ENCODE measurements at regions not wholly inside any gene's neighbourhood (a gene's known extent, or its start where the extent isn't known, plus 50 kb on each side); places are given as distances from the start of the nearest gene placed in this dataset.
"Not testable (repeated sequence)": the region's sequence is repeated elsewhere in the genome, so short reads cannot be mapped to it uniquely, and the experiment has no call there.

DNA sequence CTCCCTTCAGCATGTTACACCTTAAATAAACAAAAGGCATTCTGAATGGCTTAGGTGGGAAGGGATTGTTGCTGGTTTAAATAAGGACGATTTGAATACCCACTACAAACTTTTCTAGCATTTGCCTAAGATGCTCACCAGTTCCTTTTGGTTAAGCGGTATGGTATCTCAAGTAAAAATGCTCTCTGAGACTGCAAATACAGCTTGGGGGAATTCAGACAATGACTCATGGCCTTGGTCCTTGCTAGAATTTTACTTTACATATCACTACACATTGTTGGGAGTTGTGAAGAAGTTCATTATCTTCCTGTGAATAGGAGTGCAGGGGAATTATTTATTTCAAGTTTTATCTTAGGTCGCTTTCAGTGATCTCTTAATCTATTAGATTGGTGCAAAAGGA, 670.7 kb downstream of the UTRN start:
- Histone ChIP-seq H3K9me3 (ENCODE audit: control insufficient read depth, insufficient read depth, low read length) (no peaks in the 10 kb centered on the region), H3K4me1 (ENCODE audit: control insufficient read depth, insufficient read depth, low read length) (peaks cover 37% of the 10 kb centered on the region), H3K27me3 (ENCODE audit: control insufficient read depth, insufficient read depth, low read length) (no peaks in the 10 kb centered on the region), H3K36me3 (ENCODE audit: control insufficient read depth, insufficient read depth, low read length) (no peaks in the 10 kb centered on the region), H3K27ac (ENCODE audit: low read depth, low read length) (no peak overlapping the region), H3K9ac (ENCODE audit: low read depth, low read length) (no peak overlapping the region), H3K4me3 (ENCODE audit: low read depth, low read length) (no peak overlapping the region)

DNA sequence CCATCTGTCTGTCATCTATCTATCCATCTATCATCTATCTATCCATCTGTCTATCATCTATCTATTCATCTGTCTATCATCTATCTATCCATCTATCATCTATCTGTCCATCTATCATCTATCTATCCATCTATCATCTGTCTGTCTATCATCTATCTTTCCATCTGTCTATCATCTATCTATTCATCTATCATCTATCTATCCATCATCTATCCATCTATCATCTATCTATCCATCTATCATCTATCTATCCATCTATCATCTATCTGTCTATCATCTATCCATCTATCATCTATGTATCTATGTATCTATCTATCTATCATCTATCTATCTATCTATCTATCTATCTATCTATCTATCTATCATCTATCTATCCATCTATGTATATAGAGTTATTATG, 671.6 kb downstream of the UTRN start:
- not testable (repeated sequence) for H3K27ac ChIP-seq (ENCODE audit: low read depth, low read length); H3K4me3 ChIP-seq (ENCODE audit: low read depth, low read length); H3K27me3 ChIP-seq (ENCODE audit: control insufficient read depth, insufficient read depth, low read length); H3K9ac ChIP-seq (ENCODE audit: low read depth, low read length); H3K36me3 ChIP-seq (ENCODE audit: control insufficient read depth, insufficient read depth, low read length); H3K9me3 ChIP-seq (ENCODE audit: control insufficient read depth, insufficient read depth, low read length)
- H3K4me1 ChIP-seq (ENCODE audit: control insufficient read depth, insufficient read depth, low read length) = peaks cover 29% of the 10 kb centered on the region

- Histone ChIP-seq H3K4me1 (ENCODE audit: control insufficient read depth, insufficient read depth, low read length) (peaks cover 22% of the 10 kb centered on the region), H3K9me3 (ENCODE audit: control insufficient read depth, insufficient read depth, low read length) (no peaks in the 10 kb centered on the region), H3K36me3 (ENCODE audit: control insufficient read depth, insufficient read depth, low read length) (no peaks in the 10 kb centered on the region), H3K9ac (ENCODE audit: low read depth, low read length) (no peak overlapping the region), H3K4me3 (ENCODE audit: low read depth, low read length) (no peak overlapping the region), H3K27me3 (ENCODE audit: control insufficient read depth, insufficient read depth, low read length) (no peaks in the 10 kb centered on the region), H3K27ac (ENCODE audit: low read depth, low read length) (no peak overlapping the region)
Measured at GRCh38 chr6:144957236-144957937, 672.3 kb downstream of the UTRN start.

DNA sequence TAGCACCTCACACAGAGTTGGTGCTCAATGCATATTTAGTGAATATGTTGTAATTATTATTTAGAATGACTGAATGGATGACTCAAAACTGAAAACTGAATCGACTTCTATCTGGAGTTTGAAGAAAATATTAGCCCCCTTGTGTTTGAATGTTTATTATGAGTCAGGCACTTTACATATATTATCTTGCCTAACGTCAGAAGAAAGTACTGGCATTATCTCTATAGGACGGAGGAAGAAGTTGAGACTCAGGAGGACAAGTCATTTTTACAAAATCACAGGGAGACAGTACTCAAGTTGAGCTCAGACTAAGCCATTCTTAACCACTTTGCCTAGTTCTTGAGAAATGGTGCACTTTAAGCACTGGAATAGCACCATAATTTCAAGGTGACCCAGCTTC, 684.0 kb downstream of the UTRN start:
- Histone ChIP-seq H3K27ac (ENCODE audit: low read depth, low read length) (no peak overlapping the region), H3K4me3 (ENCODE audit: low read depth, low read length) (no peak overlapping the region), H3K4me1 (ENCODE audit: control insufficient read depth, insufficient read depth, low read length) (0 out of 2 replicates have a peak, but pooled peaks cover 5% of the 10 kb centered on the region), H3K27me3 (ENCODE audit: control insufficient read depth, insufficient read depth, low read length) (no peaks in the 10 kb centered on the region), H3K9me3 (ENCODE audit: control insufficient read depth, insufficient read depth, low read length) (no peaks in the 10 kb centered on the region), H3K9ac (ENCODE audit: low read depth, low read length) (no peak overlapping the region), H3K36me3 (ENCODE audit: control insufficient read depth, insufficient read depth, low read length) (no peaks in the 10 kb centered on the region)

GRCh38 chr6:144969602-144970272, 684.6 kb downstream of the UTRN start:
- Histone ChIP-seq H3K27ac (ENCODE audit: low read depth, low read length) (no peak overlapping the region), H3K27me3 (ENCODE audit: control insufficient read depth, insufficient read depth, low read length) (no peaks in the 10 kb centered on the region), H3K4me1 (ENCODE audit: control insufficient read depth, insufficient read depth, low read length) (0 out of 2 replicates have a peak, but pooled peaks cover 5% of the 10 kb centered on the region), H3K9ac (ENCODE audit: low read depth, low read length) (no peak overlapping the region), H3K36me3 (ENCODE audit: control insufficient read depth, insufficient read depth, low read length) (no peaks in the 10 kb centered on the region), H3K9me3 (ENCODE audit: control insufficient read depth, insufficient read depth, low read length) (no peaks in the 10 kb centered on the region), H3K4me3 (ENCODE audit: low read depth, low read length) (no peak overlapping the region)

GRCh38 chr6:144977250-144977864, 692.2 kb downstream of the UTRN start:
- H3K9me3 ChIP-seq (ENCODE audit: control insufficient read depth, insufficient read depth, low read length); H3K4me1 ChIP-seq (ENCODE audit: control insufficient read depth, insufficient read depth, low read length); H3K27me3 ChIP-seq (ENCODE audit: control insufficient read depth, insufficient read depth, low read length); H3K27ac ChIP-seq (ENCODE audit: low read depth, low read length); H3K4me3 ChIP-seq (ENCODE audit: low read depth, low read length); H3K36me3 ChIP-seq (ENCODE audit: control insufficient read depth, insufficient read depth, low read length); H3K9ac ChIP-seq (ENCODE audit: low read depth, low read length): not testable (repeated sequence)

DNA sequence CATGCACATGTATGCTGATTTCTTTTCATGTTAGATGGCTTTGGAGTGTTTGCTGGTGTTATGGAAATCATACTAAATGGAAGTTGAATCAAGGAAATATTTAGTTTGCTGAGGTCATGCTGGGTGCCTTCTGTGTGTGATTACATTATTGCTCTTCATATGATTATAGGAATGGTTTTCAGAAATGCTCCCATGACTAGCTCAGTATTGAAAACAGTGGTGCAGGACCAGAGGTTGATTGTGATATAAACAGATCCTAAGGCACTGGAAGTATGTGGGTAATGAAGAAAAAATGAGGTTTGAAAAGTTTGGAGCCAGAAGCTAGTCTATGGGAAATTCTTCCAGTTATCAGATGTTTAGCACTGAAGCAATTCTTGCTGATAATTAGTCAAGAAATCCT, 693.1 kb downstream of the UTRN start:
- Histone ChIP-seq H3K4me3 (ENCODE audit: low read depth, low read length) (no peak overlapping the region), H3K27ac (ENCODE audit: low read depth, low read length) (no peak overlapping the region), H3K27me3 (ENCODE audit: control insufficient read depth, insufficient read depth, low read length) (no peaks in the 10 kb centered on the region), H3K9ac (ENCODE audit: low read depth, low read length) (no peak overlapping the region), H3K4me1 (ENCODE audit: control insufficient read depth, insufficient read depth, low read length) (peaks cover 10% of the 10 kb centered on the region), H3K36me3 (ENCODE audit: control insufficient read depth, insufficient read depth, low read length) (no peaks in the 10 kb centered on the region), H3K9me3 (ENCODE audit: control insufficient read depth, insufficient read depth, low read length) (no peaks in the 10 kb centered on the region)

- Histone ChIP-seq H3K9ac (ENCODE audit: low read depth, low read length) (no peak overlapping the region), H3K4me3 (ENCODE audit: low read depth, low read length) (no peak overlapping the region), H3K4me1 (ENCODE audit: control insufficient read depth, insufficient read depth, low read length) (no peaks in the 10 kb centered on the region), H3K36me3 (ENCODE audit: control insufficient read depth, insufficient read depth, low read length) (no peaks in the 10 kb centered on the region), H3K27ac (ENCODE audit: low read depth, low read length) (no peak overlapping the region), H3K9me3 (ENCODE audit: control insufficient read depth, insufficient read depth, low read length) (no peaks in the 10 kb centered on the region), H3K27me3 (ENCODE audit: control insufficient read depth, insufficient read depth, low read length) (no peaks in the 10 kb centered on the region)
Measured at GRCh38 chr6:144986271-144986670, 701.1 kb downstream of the UTRN start.

DNA sequence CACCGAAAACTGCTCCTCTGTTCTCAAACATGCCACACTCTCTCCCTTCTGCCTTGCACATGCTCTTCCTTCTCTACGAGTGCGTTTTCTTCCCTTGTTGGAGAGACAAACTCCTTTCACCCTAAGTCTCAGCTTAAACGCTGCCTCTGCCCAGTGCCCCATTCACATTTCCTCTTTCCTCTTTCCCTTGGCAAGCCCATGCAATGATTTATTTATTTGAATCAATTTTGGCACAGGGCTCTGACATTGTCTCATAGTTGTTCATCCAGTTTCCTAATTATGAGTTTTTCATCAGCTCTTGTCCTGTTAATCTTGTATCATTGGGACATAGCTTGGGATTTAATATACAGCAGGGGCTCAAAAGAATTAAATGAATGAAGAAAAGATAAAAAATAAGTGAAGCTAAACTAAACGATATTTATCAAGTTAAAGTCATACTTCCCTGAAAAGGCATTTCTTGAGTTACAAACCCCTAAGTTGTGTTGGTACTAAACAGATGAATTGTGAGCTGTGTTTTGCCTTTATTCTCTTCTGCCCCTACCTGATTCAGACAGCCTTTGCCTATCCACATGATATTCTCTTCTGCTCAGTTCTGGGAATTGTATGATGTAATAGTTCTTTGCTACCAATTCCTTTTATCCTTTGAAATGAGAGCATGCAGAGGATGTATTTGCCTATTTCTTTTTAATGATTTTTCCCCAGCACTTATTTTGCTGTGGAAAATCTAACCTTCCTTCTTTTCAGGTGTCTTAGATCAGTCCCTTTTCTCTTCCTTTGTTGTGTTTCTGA, 704.4 kb downstream of the UTRN start:
- Histone ChIP-seq H3K27ac (ENCODE audit: low read depth, low read length) (no peak overlapping the region), H3K27me3 (ENCODE audit: control insufficient read depth, insufficient read depth, low read length) (no peaks in the 10 kb centered on the region), H3K4me3 (ENCODE audit: low read depth, low read length) (no peak overlapping the region), H3K4me1 (ENCODE audit: control insufficient read depth, insufficient read depth, low read length) (peaks cover 7% of the 10 kb centered on the region), H3K9me3 (ENCODE audit: control insufficient read depth, insufficient read depth, low read length) (no peaks in the 10 kb centered on the region), H3K9ac (ENCODE audit: low read depth, low read length) (no peak overlapping the region), H3K36me3 (ENCODE audit: control insufficient read depth, insufficient read depth, low read length) (no peaks in the 10 kb centered on the region)

GRCh38 chr6:144990784-144991183, 705.6 kb downstream of the UTRN start:
- H3K27ac ChIP-seq (ENCODE audit: low read depth, low read length) = no peak overlapping the region
- no peaks in the 10 kb centered on the region for H3K36me3 ChIP-seq (ENCODE audit: control insufficient read depth, insufficient read depth, low read length)
- H3K27me3 ChIP-seq (ENCODE audit: control insufficient read depth, insufficient read depth, low read length) = no peaks in the 10 kb centered on the region
- H3K4me3 ChIP-seq (ENCODE audit: low read depth, low read length) = no peak overlapping the region
- H3K4me1 ChIP-seq (ENCODE audit: control insufficient read depth, insufficient read depth, low read length) = peaks cover 7% of the 10 kb centered on the region
- no peak overlapping the region for H3K9ac ChIP-seq (ENCODE audit: low read depth, low read length)
- H3K9me3 ChIP-seq (ENCODE audit: control insufficient read depth, insufficient read depth, low read length) = no peaks in the 10 kb centered on the region

GRCh38 chr6:144993870-144994269, 708.7 kb downstream of the UTRN start:
- no peak overlapping the region for H3K4me3 ChIP-seq (ENCODE audit: low read depth, low read length)
- H3K36me3 ChIP-seq (ENCODE audit: control insufficient read depth, insufficient read depth, low read length) = no peaks in the 10 kb centered on the region
- H3K27ac ChIP-seq (ENCODE audit: low read depth, low read length) = no peak overlapping the region
- H3K9ac ChIP-seq (ENCODE audit: low read depth, low read length) = no peak overlapping the region
- no peaks in the 10 kb centered on the region for H3K27me3 ChIP-seq (ENCODE audit: control insufficient read depth, insufficient read depth, low read length)
- H3K9me3 ChIP-seq (ENCODE audit: control insufficient read depth, insufficient read depth, low read length) = no peaks in the 10 kb centered on the region
- H3K4me1 ChIP-seq (ENCODE audit: control insufficient read depth, insufficient read depth, low read length) = peaks cover 7% of the 10 kb centered on the region

Measured in HUES48 (cell line).